ENCODE measurements at regions not wholly inside any gene's neighbourhood (a gene's known extent, or its start where the extent isn't known, plus 50 kb on each side); places are given as distances from the start of the nearest gene placed in this dataset.

GRCh38 chr4:60531776-60532379, 668.2 kb upstream of the ADGRL3 start:
- in situ Hi-C loops (cut with HindIII; ENCODE audit: low pct_ligation_motif_present, low sequenced_read_pairs): no loop called here
- H3K4me3 ChIP-seq (ENCODE audit: low read depth, low read length): no peak overlapping the region

GRCh38 chr4:60544981-60545380, 655.1 kb upstream of the ADGRL3 start:
- Histone ChIP-seq H3K27ac (no peak overlapping the region), H3K4me3 (ENCODE audit: low read depth, low read length) (no peak overlapping the region), H3K27me3 (replicated peaks) (no peaks in the 10 kb centered on the region), H3K36me3 (replicated peaks) (no peaks in the 10 kb centered on the region)
- no peak for DNase-seq
- in situ Hi-C loops (cut with HindIII; ENCODE audit: low pct_ligation_motif_present, low sequenced_read_pairs): no loop called here
- no peak for TF ChIP-seq CTCF (IDR thresholded peaks at IDR 0.05; ENCODE audit: low read depth, low read length, missing control alignments)

More at GRCh38 chr4:60531776-60532379, 668.2 kb upstream of the ADGRL3 start:
- no peak for TF ChIP-seq CTCF (IDR thresholded peaks at IDR 0.05; ENCODE audit: low read depth, low read length, missing control alignments)
- no peak for DNase-seq
- no peaks in the 10 kb centered on the region for H3K36me3 ChIP-seq (replicated peaks)
- no peak overlapping the region for H3K27ac ChIP-seq
- H3K27me3 ChIP-seq (replicated peaks): no peaks in the 10 kb centered on the region

GRCh38 chr4:60562334-60562733, 637.8 kb upstream of the ADGRL3 start:
- no peak overlapping the region for H3K27ac ChIP-seq
- no peaks in the 10 kb centered on the region for H3K36me3 ChIP-seq (replicated peaks)
- no peak for DNase-seq
- no peak for TF ChIP-seq CTCF (IDR thresholded peaks at IDR 0.05; ENCODE audit: low read depth, low read length, missing control alignments)
- no peak overlapping the region for H3K4me3 ChIP-seq (ENCODE audit: low read depth, low read length)
- in situ Hi-C loops (cut with HindIII; ENCODE audit: low pct_ligation_motif_present, low sequenced_read_pairs): no loop called here
- H3K27me3 ChIP-seq (replicated peaks): no peaks in the 10 kb centered on the region

GRCh38 chr4:60565558-60565957, 634.6 kb upstream of the ADGRL3 start:
- Histone ChIP-seq H3K36me3 (replicated peaks) (no peaks in the 10 kb centered on the region), H3K27ac (no peak overlapping the region), H3K27me3 (replicated peaks) (no peaks in the 10 kb centered on the region), H3K4me3 (ENCODE audit: low read depth, low read length) (no peak overlapping the region)
- DNase-seq: no peak
- in situ Hi-C loops (cut with HindIII; ENCODE audit: low pct_ligation_motif_present, low sequenced_read_pairs): no loop called here
- no peak for TF ChIP-seq CTCF (IDR thresholded peaks at IDR 0.05; ENCODE audit: low read depth, low read length, missing control alignments)

- Histone ChIP-seq H3K27ac (no peak overlapping the region), H3K4me3 (ENCODE audit: low read depth, low read length) (no peak overlapping the region), H3K27me3 (replicated peaks) (no peaks in the 10 kb centered on the region), H3K36me3 (replicated peaks) (no peaks in the 10 kb centered on the region)
- no peak for TF ChIP-seq CTCF (IDR thresholded peaks at IDR 0.05; ENCODE audit: low read depth, low read length, missing control alignments)
- no peak for DNase-seq
- in situ Hi-C loops (cut with HindIII; ENCODE audit: low pct_ligation_motif_present, low sequenced_read_pairs): no loop called here
Measured at GRCh38 chr4:60575336-60575735, 624.8 kb upstream of the ADGRL3 start.

GRCh38 chr4:60579335-60579734, 620.8 kb upstream of the ADGRL3 start:
- H3K27me3 ChIP-seq (replicated peaks): no peaks in the 10 kb centered on the region
- in situ Hi-C loops (cut with HindIII; ENCODE audit: low pct_ligation_motif_present, low sequenced_read_pairs): no loop called here
- peak; percentile 23 for DNase-seq

More at GRCh38 chr4:60579335-60579734, 620.8 kb upstream of the ADGRL3 start:
- no peak for TF ChIP-seq CTCF (IDR thresholded peaks at IDR 0.05; ENCODE audit: low read depth, low read length, missing control alignments)
- no peak overlapping the region for H3K4me3 ChIP-seq (ENCODE audit: low read depth, low read length)
- no peaks in the 10 kb centered on the region for H3K36me3 ChIP-seq (replicated peaks)
- no peak overlapping the region for H3K27ac ChIP-seq
